Urinary bladder (tissue), 3 donors: ENCODE measurements at regions not wholly inside any gene's neighbourhood (a gene's known extent, or its start where the extent isn't known, plus 50 kb on each side); places are given as distances from the start of the nearest gene placed in this dataset.
A peak's percentile ranks its signal among the peaks of the same experiment; 100 is the strongest.

Source experiments
- DNase-seq: peaks from one replicate; pipeline ENCODE4 v3.0.0-alpha.2; 2015; ENCODE audit errors: extremely low spot score
- H3K27ac ChIP-seq: one replicate; pipeline ENCODE4 v1.5.1; 2013; ENCODE audit warnings: low read depth, mild to moderate bottlenecking, moderate library complexity
- H3K36me3 ChIP-seq: one replicate; pipeline ENCODE4 v1.6.1; 2013; ENCODE audit warnings: mild to moderate bottlenecking, moderate library complexity; ENCODE audit not compliant: insufficient read depth
- H3K4me1 ChIP-seq: one replicate; pipeline ENCODE4 v1.6.1; 2013; ENCODE audit warnings: mild to moderate bottlenecking, moderate library complexity; ENCODE audit not compliant: insufficient read depth
- H3K4me3 ChIP-seq: one replicate; pipeline ENCODE4 v1.5.1; 2013; ENCODE audit warnings: low read depth, low read length
- WGBS: extraction: QIAGEN DNeasy Blood & Tissue Kit; methylation state at CpG from one replicate; pipeline ENCODE4 v1.1.7; 2013; 5-methylcytosine and 5-hydroxymethylcytosine counted together
- donor health status: healthy with polysubstance abuse.
- donor health status: healthy.

DNA sequence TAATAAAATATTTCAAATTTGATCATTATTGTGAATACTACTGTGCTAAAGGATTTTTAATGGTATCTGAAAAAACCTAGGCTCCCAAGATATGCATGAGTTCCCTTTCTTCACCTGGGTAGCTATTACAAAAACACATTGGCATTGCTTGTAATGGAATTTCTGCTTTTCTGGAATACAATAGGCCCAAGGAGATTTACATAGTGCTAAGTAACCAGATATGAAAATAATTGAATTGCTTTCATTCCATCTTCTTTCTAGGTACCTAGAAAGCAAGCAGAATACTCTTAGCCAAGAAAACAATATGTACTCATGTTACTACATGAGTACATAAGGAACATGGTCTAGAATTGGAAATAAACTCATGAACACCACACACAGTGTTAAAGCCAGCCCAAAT, 291.9 kb downstream of the KCNC2 start:
- Histone ChIP-seq H3K4me3 (no peak overlapping the region), H3K36me3 (no peaks in the 10 kb centered on the region), H3K4me1 (no peaks in the 10 kb centered on the region), H3K27ac (no peak overlapping the region)
- no peak for DNase-seq

DNA sequence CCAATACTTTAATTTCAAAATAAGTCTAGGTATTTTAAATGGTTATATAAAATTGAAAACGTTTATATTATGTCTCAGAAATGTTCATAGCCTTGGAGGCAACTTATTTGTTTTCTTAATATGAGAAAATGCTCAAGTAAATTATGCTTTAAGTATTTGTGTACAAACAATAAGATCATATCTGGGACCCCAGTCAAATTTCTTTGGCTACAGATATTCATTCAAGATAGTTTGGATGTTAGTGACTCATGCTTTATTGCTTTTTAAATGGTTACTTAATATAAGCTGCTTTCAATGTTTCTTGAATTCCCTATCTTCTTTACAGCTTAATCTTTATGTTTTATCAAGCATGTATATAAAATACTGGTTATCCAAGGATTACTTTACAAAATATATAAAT, 291.3 kb downstream of the KCNC2 start:
- no peak overlapping the region for H3K4me3 ChIP-seq
- H3K4me1 ChIP-seq = no peaks in the 10 kb centered on the region
- whole genome bisulfite sequencing = 13% methylated on average over 1 of the region's 1 CpG
- no peaks in the 10 kb centered on the region for H3K36me3 ChIP-seq
- DNase-seq = no peak
- H3K27ac ChIP-seq = no peak overlapping the region

DNA sequence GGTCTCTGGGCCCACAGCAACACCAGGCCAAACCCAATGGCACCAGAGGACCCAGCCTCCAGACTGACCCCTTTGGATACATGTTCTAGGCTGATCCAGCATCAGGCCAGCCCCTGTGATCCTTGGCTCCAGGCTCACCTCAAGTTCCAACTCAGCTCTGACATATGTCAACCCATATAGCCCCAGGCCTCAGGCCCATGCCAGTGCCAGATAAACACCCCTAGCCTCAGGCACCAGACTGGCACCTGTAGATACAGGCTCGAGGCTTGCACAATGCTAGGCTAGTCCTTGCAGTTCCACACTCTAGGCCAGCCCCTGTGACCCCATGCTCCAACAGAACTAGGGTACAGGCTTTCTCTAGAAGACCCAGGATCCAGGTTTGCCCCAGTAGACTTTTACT, 287.5 kb downstream of the KCNC2 start:
- Histone ChIP-seq H3K4me3 (no peak overlapping the region), H3K4me1 (no peaks in the 10 kb centered on the region), H3K36me3 (no peaks in the 10 kb centered on the region), H3K27ac (no peak overlapping the region)
- WGBS = 64% methylated on average over 1 of the region's 1 CpG
- DNase-seq = no peak

DNA sequence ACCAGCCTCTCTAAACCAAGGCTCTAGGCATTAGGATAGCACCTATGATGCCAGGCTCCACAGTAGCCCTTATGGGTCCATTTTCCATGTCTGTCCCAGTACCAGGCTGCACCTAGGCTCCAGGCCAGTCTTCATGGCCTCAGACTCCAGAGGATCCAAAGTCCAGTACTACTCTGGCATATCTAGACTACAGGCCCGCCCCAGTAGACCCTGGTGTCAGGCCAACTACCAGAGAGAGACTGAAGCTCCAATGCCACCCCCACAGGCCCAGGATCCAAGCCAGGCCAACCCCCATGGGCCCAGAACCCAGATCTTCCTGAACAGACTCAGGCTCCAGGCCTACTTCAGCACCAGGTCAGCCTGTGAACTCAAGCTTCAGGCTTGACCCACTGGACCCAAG, 287.0 kb downstream of the KCNC2 start:
- Histone ChIP-seq H3K36me3 (no peaks in the 10 kb centered on the region), H3K27ac (no peak overlapping the region), H3K4me1 (no peaks in the 10 kb centered on the region), H3K4me3 (no peak overlapping the region)
- no peak for DNase-seq
- WGBS = 92% methylated on average over 1 of the region's 1 CpG

DNA sequence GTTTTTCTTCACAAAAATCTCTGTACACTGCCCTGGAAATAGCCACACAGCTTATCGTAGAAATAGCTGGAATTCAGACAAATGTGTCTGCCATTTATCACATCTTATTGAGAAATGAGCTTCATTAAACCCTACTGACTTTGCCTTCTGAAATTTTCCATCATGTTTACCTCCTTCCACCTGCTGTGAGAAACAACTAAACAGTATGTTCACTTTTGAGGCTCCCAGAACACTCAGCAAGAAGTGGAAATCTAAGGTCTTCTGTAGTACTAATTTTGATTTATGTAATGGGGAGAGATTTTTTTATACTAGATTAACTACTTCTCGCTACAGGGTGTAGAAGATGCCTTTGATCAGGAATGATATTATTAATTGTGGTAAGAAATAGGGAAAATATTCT, 268.0 kb downstream of the KCNC2 start:
- DNase-seq = no peak
- H3K36me3 ChIP-seq = no peaks in the 10 kb centered on the region
- 79% methylated on average over 2 of the region's 2 CpGs for WGBS

DNA sequence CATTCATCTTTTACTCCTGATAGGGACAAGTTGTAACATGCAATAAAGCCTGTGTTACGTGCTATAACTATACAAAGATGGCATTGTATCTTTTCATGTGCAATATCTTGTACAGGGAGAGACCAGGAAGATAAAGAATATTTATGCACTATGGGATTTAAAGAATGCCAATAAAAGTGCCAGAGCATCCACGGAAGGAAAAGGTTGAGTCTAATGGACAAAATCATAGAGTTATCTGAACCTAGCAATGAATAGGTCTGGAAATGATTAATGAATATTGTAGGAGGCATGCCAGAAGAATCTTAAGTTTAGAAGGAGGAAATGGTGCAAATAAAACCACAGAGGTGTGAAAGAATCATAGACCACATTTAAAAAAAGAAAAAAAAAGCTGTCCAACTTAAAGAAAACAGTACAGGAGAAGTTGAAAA, 263.9 kb downstream of the KCNC2 start:
- H3K4me3 ChIP-seq = no peak overlapping the region
- no peaks in the 10 kb centered on the region for H3K4me1 ChIP-seq
- no peaks in the 10 kb centered on the region for H3K36me3 ChIP-seq
- H3K27ac ChIP-seq = no peak overlapping the region
- peak; percentile 14 for DNase-seq
- 10% methylated on average over 2 of the region's 2 CpGs for WGBS

More for the DNA sequence above, 268.0 kb downstream of the KCNC2 start:
- Histone ChIP-seq H3K4me1 (no peaks in the 10 kb centered on the region), H3K4me3 (no peak overlapping the region), H3K27ac (no peak overlapping the region)

DNA sequence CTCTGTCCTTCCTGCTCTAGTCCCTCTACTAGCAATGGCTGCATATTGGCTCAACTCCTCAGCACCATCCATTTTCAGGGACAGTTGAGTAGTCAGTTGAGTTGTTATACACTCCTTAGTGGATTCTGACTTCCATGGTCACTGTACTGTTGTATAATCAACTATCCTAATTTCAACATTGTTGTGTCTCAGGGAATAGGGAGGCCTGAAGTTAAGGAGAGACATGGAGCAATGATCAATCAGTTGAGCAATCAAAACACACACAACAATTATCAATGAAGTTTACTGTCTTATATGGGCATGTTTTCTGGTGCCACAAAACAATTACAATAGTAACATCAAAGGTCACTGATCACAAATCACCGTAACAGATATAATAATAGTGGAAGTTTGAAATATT, 255.9 kb downstream of the KCNC2 start:
- Histone ChIP-seq H3K4me1 (no peaks in the 10 kb centered on the region), H3K4me3 (no peak overlapping the region), H3K27ac (no peak overlapping the region), H3K36me3 (no peaks in the 10 kb centered on the region)
- DNase-seq = no peak
- WGBS = 94% methylated on average over 1 of the region's 1 CpG

DNA sequence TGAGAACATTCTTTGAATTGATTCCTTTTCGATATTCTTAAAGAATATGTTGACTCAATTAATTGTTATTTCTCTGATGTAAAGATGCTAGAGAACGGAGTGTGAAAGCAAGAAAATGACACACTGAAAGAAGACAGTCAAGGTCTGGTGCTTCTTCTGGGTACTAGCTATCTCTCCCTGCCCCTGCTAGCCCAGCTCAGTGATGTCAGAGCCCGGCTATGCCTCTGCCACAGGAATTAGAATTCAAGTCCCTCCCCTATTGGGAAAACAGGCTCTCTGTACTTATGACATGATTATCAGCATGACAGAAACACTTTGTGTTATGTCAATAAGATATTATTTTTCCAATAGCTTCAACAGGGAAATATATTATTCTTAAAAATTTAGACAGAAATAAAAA, 252.4 kb downstream of the KCNC2 start:
- Histone ChIP-seq H3K4me3 (no peak overlapping the region), H3K4me1 (no peaks in the 10 kb centered on the region), H3K36me3 (no peaks in the 10 kb centered on the region), H3K27ac (no peak overlapping the region)
- 85% methylated on average over 3 of the region's 3 CpGs for WGBS
- DNase-seq = no peak

DNA sequence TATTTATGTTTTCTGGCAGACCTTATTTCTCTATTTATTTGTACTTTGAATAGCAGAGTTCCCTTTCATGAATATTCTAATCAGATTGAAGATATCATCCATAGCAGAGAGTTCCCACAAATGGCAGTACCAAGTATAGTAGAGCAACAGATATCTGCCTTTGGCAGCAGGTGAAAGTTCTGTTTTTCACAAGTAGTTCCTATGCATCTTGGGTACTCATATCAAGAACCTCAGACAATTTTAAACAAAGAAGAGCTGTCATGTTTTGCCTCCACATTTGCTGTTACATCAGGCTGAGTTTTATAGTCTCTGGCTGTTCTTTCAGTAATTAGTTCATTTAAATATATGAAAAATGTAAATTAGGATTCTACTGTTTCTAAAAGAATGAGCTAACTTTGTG, 252.0 kb downstream of the KCNC2 start:
- Histone ChIP-seq H3K27ac (no peak overlapping the region), H3K36me3 (no peaks in the 10 kb centered on the region), H3K4me1 (no peaks in the 10 kb centered on the region), H3K4me3 (no peak overlapping the region)
- DNase-seq = no peak

DNA sequence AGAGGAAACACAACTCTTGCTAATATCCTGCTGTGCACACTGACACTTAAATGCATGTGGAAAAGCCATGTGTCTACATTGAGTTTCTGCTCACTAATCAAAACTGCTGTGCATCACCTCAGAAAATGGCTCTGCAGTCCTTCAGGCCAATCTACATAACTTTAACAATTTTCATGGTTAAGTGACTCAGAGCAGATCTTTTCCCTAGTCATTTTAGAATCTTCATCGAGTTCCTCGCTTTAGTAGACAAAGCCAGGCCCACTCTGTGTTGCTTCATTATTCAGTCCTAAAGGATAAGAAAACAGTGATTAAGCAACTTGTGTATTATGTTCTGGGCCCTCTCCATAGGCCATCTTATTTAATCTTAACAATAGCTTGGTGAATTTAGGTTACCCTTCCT, 250.0 kb downstream of the KCNC2 start:
- WGBS = 95% methylated on average over 2 of the region's 2 CpGs
- DNase-seq = no peak
- H3K36me3 ChIP-seq = no peaks in the 10 kb centered on the region
- no peaks in the 10 kb centered on the region for H3K4me1 ChIP-seq
- H3K27ac ChIP-seq = no peak overlapping the region
- H3K4me3 ChIP-seq = no peak overlapping the region

DNA sequence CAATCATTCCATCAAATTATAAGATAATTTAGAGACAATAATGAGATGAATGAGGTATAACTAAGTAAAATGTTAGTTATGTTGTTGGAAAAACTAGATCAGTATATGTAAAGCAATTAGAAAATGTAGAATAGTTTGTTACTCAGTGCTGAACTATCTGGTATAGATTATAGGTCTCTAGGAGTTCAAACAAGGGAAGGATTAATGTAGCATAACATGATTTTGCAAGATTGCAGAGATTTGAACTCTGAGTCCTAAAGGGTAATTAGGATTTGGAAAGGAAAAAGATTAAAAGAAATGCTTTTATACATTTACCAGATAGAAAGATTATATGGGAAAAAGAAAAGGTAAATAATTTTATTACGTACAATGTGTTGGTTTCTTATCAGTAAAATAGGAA, 246.3 kb downstream of the KCNC2 start:
- no peaks in the 10 kb centered on the region for H3K36me3 ChIP-seq
- H3K4me3 ChIP-seq = no peak overlapping the region
- DNase-seq = no peak
- no peaks in the 10 kb centered on the region for H3K4me1 ChIP-seq
- no peak overlapping the region for H3K27ac ChIP-seq
- WGBS = 61% methylated on average over 1 of the region's 1 CpG

DNA sequence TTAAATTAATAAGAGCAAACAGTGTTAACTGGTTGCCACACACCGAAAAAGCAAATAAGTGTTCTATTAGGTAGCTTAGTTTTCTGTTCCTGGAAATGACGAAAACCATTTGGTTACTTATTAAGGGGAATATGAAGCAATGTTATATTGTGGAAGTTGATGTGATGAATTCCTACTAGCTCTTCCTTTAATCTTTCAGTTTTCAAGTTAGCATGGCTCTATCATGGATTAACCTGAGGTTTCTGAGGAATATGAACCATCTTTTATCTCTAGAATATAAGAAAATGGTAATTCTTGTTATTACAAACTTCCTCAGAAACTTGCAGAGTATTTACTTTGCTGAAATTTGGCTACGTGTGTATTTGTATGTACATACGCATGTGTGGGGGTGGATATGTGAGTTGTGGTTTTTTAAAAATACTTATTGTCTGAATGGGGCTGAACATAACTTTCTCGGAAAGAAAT, 245.7 kb downstream of the KCNC2 start:
- no peak overlapping the region for H3K4me3 ChIP-seq
- DNase-seq = no peak
- no peak overlapping the region for H3K27ac ChIP-seq
- no peaks in the 10 kb centered on the region for H3K36me3 ChIP-seq
- no peaks in the 10 kb centered on the region for H3K4me1 ChIP-seq
- WGBS = 61% methylated on average over 5 of the region's 5 CpGs

DNA sequence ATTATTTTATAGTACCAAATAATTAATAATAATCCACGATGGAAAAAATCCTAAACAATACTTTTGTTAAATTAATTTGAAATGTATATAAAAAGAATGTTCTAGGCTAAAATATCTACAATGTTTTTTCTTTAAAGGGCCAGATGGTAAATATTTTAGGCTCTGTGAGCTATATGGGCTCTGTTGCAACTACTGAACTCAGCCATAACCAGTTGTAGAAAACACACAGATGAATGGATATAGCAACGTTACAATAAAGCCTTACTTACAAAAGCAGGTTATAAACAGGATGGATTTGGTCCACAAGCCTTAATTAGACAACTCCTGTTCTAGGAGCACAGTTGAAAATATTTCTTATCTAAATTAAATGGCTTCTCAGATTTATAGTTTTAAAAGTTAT, 245.2 kb downstream of the KCNC2 start:
- Histone ChIP-seq H3K4me1 (no peaks in the 10 kb centered on the region), H3K36me3 (no peaks in the 10 kb centered on the region), H3K27ac (no peak overlapping the region), H3K4me3 (no peak overlapping the region)
- WGBS = 39% methylated on average over 2 of the region's 2 CpGs
- no peak for DNase-seq

DNA sequence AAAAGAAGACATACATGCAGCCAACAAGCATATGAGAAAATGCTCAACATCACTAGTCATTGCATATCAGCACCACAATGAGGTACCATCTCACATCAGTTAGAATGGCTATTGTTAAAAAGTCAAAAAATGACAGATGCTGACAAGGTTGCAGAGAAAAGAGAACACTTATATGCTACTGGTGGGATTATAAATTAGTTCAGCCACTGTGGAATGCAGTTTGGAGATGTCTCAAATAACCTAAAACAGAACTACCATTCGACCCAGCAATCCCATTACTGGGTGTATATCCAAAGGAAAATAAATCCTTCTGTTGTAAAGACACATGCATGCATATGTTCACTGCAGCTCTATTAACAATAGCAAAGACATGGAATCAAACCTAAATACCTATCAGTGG, 238.4 kb downstream of the KCNC2 start:
- Histone ChIP-seq H3K4me3 (no peak overlapping the region), H3K36me3 (no peaks in the 10 kb centered on the region), H3K4me1 (no peaks in the 10 kb centered on the region), H3K27ac (no peak overlapping the region)
- DNase-seq = no peak
- WGBS = 81% methylated on average over 1 of the region's 1 CpG

DNA sequence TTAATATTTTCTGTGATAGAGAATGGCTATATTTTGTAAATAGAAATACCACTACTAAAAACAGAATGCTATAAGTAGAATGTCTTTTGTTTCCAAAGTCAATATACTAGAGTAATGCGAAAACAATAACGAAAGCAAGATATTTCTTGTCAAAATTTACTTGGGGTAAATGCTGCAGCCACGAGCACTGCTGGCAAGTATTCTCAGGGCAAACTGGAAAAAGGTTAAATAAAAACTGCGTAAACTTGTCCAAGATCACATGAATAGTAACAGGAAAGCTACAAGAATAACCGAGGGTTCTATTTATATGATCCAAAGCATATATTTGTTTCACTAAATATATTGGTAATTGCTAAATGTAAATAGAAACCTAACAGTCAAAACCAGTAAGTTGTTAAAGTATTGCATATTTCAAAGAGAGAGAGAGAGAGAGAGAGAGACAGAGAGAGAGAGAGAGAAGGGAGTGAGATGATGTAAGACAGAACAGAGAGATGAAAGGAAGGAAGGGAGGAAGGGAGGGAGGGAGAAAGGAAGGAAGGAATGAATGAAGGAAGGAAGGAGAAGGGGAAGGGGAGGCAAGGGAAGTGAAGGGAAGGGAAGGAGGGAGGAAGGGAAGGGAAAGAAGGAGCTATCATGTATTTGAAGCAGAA, 231.7 kb downstream of the KCNC2 start:
- DNase-seq = no peak
- no peaks in the 10 kb centered on the region for H3K4me1 ChIP-seq
- H3K4me3 ChIP-seq = no peak overlapping the region
- no peak overlapping the region for H3K27ac ChIP-seq
- H3K36me3 ChIP-seq = no peaks in the 10 kb centered on the region
- WGBS = 61% methylated on average over 5 of the region's 5 CpGs
